H9 (cell line): ENCODE measurements at regions not wholly inside any gene's neighbourhood (a gene's known extent, or its start where the extent isn't known, plus 50 kb on each side); places are given as distances from the start of the nearest gene placed in this dataset.

ENCODE experiments used
- DNase-seq: peaks from one replicate; pipeline ENCODE4 v3.0.0-alpha.2; 2017
- H2AFZ ChIP-seq: one replicate; pipeline ENCODE4 v1.6.1; 2013; ENCODE audit warnings: mild to moderate bottlenecking, low read length, control low read depth, moderate library complexity
- H2AK5ac ChIP-seq: 2 replicates; pipeline ENCODE4 v1.6.1; 2013; ENCODE audit warnings: low read length, control low read depth, mixed read lengths; ENCODE audit not compliant: insufficient read length
- H2BK120ac ChIP-seq: one replicate; pipeline ENCODE4 v1.6.1; 2013; ENCODE audit warnings: low read depth, mild to moderate bottlenecking, low read length, control low read depth, inconsistent platforms; ENCODE audit not compliant: poor library complexity, severe bottlenecking
- H2BK12ac ChIP-seq: 2 replicates; pipeline ENCODE4 v1.6.1; 2013; ENCODE audit warnings: low read length, control low read depth, mixed read lengths, low read depth; ENCODE audit not compliant: insufficient read length
- H2BK15ac ChIP-seq: 2 replicates; pipeline ENCODE4 v1.6.1; 2013; ENCODE audit warnings: low read depth, low read length, control low read depth
- H2BK20ac ChIP-seq: one replicate; pipeline ENCODE4 v1.6.1; 2013; ENCODE audit warnings: low read depth, mild to moderate bottlenecking, low read length, control low read depth, inconsistent platforms; ENCODE audit not compliant: poor library complexity, severe bottlenecking
- H2BK5ac ChIP-seq: 2 replicates; pipeline ENCODE4 v1.6.1; 2013; ENCODE audit warnings: low read length, control low read depth, mixed read lengths; ENCODE audit not compliant: insufficient read length
- H3K14ac ChIP-seq: 2 replicates; pipeline ENCODE4 v1.6.1; 2013; ENCODE audit warnings: low read length, control low read depth; ENCODE audit not compliant: insufficient read depth
- H3K18ac ChIP-seq: 2 replicates; pipeline ENCODE4 v1.6.1; 2013; ENCODE audit warnings: low read depth, mild to moderate bottlenecking, mixed read lengths, low read length, control low read depth; ENCODE audit not compliant: insufficient read length
- H3K23ac ChIP-seq: 2 replicates; pipeline ENCODE4 v1.6.1; 2013; ENCODE audit warnings: low read length, control low read depth, mixed read lengths, low read depth; ENCODE audit not compliant: insufficient read length
- H3K23me2 ChIP-seq: 2 replicates; pipeline ENCODE4 v1.6.1; 2013; ENCODE audit warnings: low read depth, mild to moderate bottlenecking, mixed read lengths, low read length, control low read depth; ENCODE audit not compliant: insufficient read length, poor library complexity, severe bottlenecking
- H3K27ac ChIP-seq: 2 replicates; pipeline ENCODE4 v1.5.1; 2013; ENCODE audit warnings: low read length, control low read depth, mixed read lengths, low read depth; ENCODE audit not compliant: insufficient read length
- H3K27me3 ChIP-seq: 2 replicates; pipeline ENCODE4 v1.6.1; 2013; ENCODE audit warnings: low read length, control low read depth, inconsistent platforms; ENCODE audit not compliant: insufficient read depth
- H3K4ac ChIP-seq: 2 replicates; pipeline ENCODE4 v1.6.1; 2013; ENCODE audit warnings: low read depth, mild to moderate bottlenecking, control low read depth, inconsistent platforms, low read length, moderate library complexity
- H3K4me1 ChIP-seq: 2 replicates; pipeline ENCODE4 v1.6.1; 2013; ENCODE audit warnings: low read length, control low read depth, inconsistent platforms; ENCODE audit not compliant: insufficient read depth
- H3K4me2 ChIP-seq: 2 replicates; pipeline ENCODE4 v1.6.1; 2013; ENCODE audit warnings: low read length, control low read depth, mixed read lengths; ENCODE audit not compliant: insufficient read length, insufficient read depth
- H3K56ac ChIP-seq: 2 replicates; pipeline ENCODE4 v1.6.1; 2013; ENCODE audit warnings: low read depth, mild to moderate bottlenecking, mixed read lengths, low read length, control low read depth; ENCODE audit not compliant: insufficient read length
- H3K79me1 ChIP-seq: 2 replicates; pipeline ENCODE4 v1.6.1; 2013; ENCODE audit warnings: low read depth, mild to moderate bottlenecking, moderate library complexity, low read length, control low read depth, inconsistent platforms; ENCODE audit not compliant: insufficient read depth, poor library complexity, severe bottlenecking
- H3K79me2 ChIP-seq: 2 replicates; pipeline ENCODE4 v1.6.1; 2013; ENCODE audit warnings: low read length, control low read depth, inconsistent platforms; ENCODE audit not compliant: insufficient read depth
- H3K9ac ChIP-seq: 2 replicates; pipeline ENCODE4 v1.6.1; 2013; ENCODE audit warnings: low read length, control low read depth, mixed read lengths; ENCODE audit not compliant: insufficient read length; ENCODE audit errors: extremely low read depth
- H3K9me3 ChIP-seq: one replicate; pipeline ENCODE4 v1.6.1; 2013; ENCODE audit warnings: low read depth, low read length, inconsistent platforms; ENCODE audit not compliant: control insufficient read depth
- H3T11ph ChIP-seq: one replicate; pipeline ENCODE4 v1.6.1; 2013; ENCODE audit warnings: mild to moderate bottlenecking, low read length, control low read depth, inconsistent platforms
- H4K20me1 ChIP-seq: one replicate; pipeline ENCODE4 v1.6.1; 2013; ENCODE audit not compliant: control insufficient read depth, insufficient read length, insufficient read depth
- H4K5ac ChIP-seq: 2 replicates; pipeline ENCODE4 v1.6.1; 2013; ENCODE audit warnings: low read depth, mild to moderate bottlenecking, mixed read lengths, low read length, control low read depth; ENCODE audit not compliant: insufficient read length
- H4K8ac ChIP-seq: replicated peaks from 2 replicates; pipeline ENCODE4 v1.6.1; 2013; ENCODE audit warnings: low read length, control low read depth, mixed read lengths, low read depth; ENCODE audit not compliant: insufficient read length
- H4K91ac ChIP-seq: 2 replicates; pipeline ENCODE4 v1.6.1; 2013; ENCODE audit warnings: low read depth, mild to moderate bottlenecking, moderate library complexity, mixed read lengths, low read length, control low read depth; ENCODE audit not compliant: insufficient read length
- H3K27ac Mint-ChIP-seq, 3 experiments: 2 replicates in 2 of 3; 3 replicates in 1 of 3; pipeline ENCODE4 v1.8.0; 2020 to 2021; ENCODE audit warnings: mixed read lengths in 3 of 3, mild to moderate bottlenecking in 1 of 3, moderate library complexity in 1 of 3
- H3K27me3 Mint-ChIP-seq: 2 replicates; pipeline ENCODE4 v1.8.0; 2021; ENCODE audit warnings: low read depth, mild to moderate bottlenecking, moderate library complexity, mixed read lengths
- H3K36me3 Mint-ChIP-seq, 3 experiments: 2 replicates in 2 of 3; 3 replicates in 1 of 3; pipeline ENCODE4 v1.8.0; 2020 to 2021; ENCODE audit warnings: low read depth in 3 of 3, mixed read lengths in 3 of 3; ENCODE audit not compliant: insufficient read depth in 1 of 3
- H3K4me1 Mint-ChIP-seq, 2 experiments: 2 replicates each; pipeline ENCODE4 v1.8.0; 2020; ENCODE audit warnings: mixed read lengths in 2 of 2
- H3K4me3 Mint-ChIP-seq, 2 experiments: 2 replicates in 1 of 2; 3 replicates in 1 of 2; pipeline ENCODE4 v1.8.0; 2020 to 2021; ENCODE audit warnings: mild to moderate bottlenecking in 2 of 2, mixed read lengths in 2 of 2, moderate library complexity in 1 of 2
- H3K9me3 Mint-ChIP-seq, 2 experiments: 2 replicates in 1 of 2; 3 replicates in 1 of 2; pipeline ENCODE4 v1.8.0; 2020; ENCODE audit warnings: mild to moderate bottlenecking in 2 of 2, mixed read lengths in 2 of 2, moderate library complexity in 1 of 2
- CTCF ChIP-seq: fragments of 200-600 bp; sonication (generic); conservative IDR thresholded peaks from 3 replicates; pipeline ENCODE4 v1.8.0; 2021; ENCODE audit warnings: antibody characterized with exemption, mild to moderate bottlenecking
- WGBS: extraction: QIAGEN DNeasy Blood & Tissue Kit; methylation state at CpG from one replicate; pipeline ENCODE4 v1.1.7; 2013; ENCODE audit warnings: missing lambda C conversion rate, low lambda C conversion rate, mixed read lengths; ENCODE audit not compliant: insufficient read length; ENCODE audit errors: extremely low coverage; 5-methylcytosine and 5-hydroxymethylcytosine counted together

DNA sequence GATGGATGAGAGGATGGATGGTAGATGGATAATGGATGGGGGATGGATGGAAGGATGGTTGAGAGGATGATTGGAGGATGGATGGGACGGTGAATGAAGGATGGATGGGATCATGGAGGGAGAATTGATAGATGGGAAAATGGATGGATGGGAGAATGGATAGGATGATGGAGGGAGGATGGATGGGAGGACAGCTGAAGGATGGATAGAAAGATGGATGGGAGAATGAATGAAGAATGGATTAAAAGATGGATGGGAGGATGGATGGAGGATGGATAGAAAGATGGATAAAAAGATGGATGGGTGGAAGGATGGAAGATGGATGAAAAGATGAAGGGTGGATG, 218.3 kb upstream of the IER5L start:
- no peak overlapping the region for H2BK20ac ChIP-seq
- no peak overlapping the region for H3K9ac ChIP-seq
- H3K18ac ChIP-seq: no peak overlapping the region
- no peaks in the 10 kb centered on the region for H3K36me3 Mint-ChIP-seq
- H4K91ac ChIP-seq: no peak overlapping the region
- no peak overlapping the region for H3K4ac ChIP-seq
- peaks cover 9 to 14% of the 10 kb centered on the region in 2 experiments for H3K4me1 Mint-ChIP-seq
- no peak overlapping the region for H2BK15ac ChIP-seq
- no peak overlapping the region for H4K8ac ChIP-seq
- no peak overlapping the region for H3K14ac ChIP-seq
- DNase-seq: no peak
- H3K79me2 ChIP-seq: no peaks in the 10 kb centered on the region
- no peak overlapping the region for H2BK5ac ChIP-seq
- no peak overlapping the region for H2AK5ac ChIP-seq
- no peak overlapping the region for H3K27ac Mint-ChIP-seq
- H3K4me2 ChIP-seq: no peak overlapping the region
- no peak overlapping the region for H3K56ac ChIP-seq
- no peaks in the 10 kb centered on the region for H3K9me3 Mint-ChIP-seq
- no peaks in the 10 kb centered on the region for H4K20me1 ChIP-seq
- H3T11ph ChIP-seq: no peak overlapping the region
- H3K27me3 Mint-ChIP-seq: peaks cover 10% of the 10 kb centered on the region
- no peaks in the 10 kb centered on the region for H3K79me1 ChIP-seq
- no peak overlapping the region for H3K4me3 Mint-ChIP-seq
- no peaks in the 10 kb centered on the region; the same call in 1 of the 2 replicates for H3K27me3 ChIP-seq
- H2BK12ac ChIP-seq: no peak overlapping the region
- no peak overlapping the region for H3K23ac ChIP-seq
- no peaks in the 10 kb centered on the region for H3K9me3 ChIP-seq
- no peak overlapping the region for H4K5ac ChIP-seq
- WGBS: 100% methylated on average over 1 of the region's 1 CpG
- no peaks in the 10 kb centered on the region for H3K23me2 ChIP-seq
- no peak overlapping the region for H3K27ac ChIP-seq
- H2BK120ac ChIP-seq: no peak overlapping the region
- TF ChIP-seq CTCF: no peak
- H3K4me1 ChIP-seq: no peaks in the 10 kb centered on the region
- H2AFZ ChIP-seq: no peak overlapping the region
